OCI-LY1 (cell line): ENCODE measurements at regions not wholly inside any gene's neighbourhood (a gene's known extent, or its start where the extent isn't known, plus 50 kb on each side); places are given as distances from the start of the nearest gene placed in this dataset.

Experiments
- EZH2 ChIP-seq: fragments of 200-600 bp; sonication (generic), shearing (Covaris generic); IDR thresholded peaks from 2 replicates; pipeline ENCODE4 v1.8.0; 2017; ENCODE audit warnings: borderline replicate concordance, mixed run types, mild to moderate bottlenecking, antibody characterized with exemption, low read length, moderate library complexity, mixed read lengths
- TF ChIP-seq, protein P1 (sequence below): fragments of 200-600 bp; sonication (generic), shearing (Covaris generic); IDR thresholded peaks from 2 replicates; pipeline ENCODE4 v1.5.1; 2017; ENCODE audit warnings: mild to moderate bottlenecking, antibody characterized with exemption, low read length, moderate library complexity, mixed read lengths

DNA sequence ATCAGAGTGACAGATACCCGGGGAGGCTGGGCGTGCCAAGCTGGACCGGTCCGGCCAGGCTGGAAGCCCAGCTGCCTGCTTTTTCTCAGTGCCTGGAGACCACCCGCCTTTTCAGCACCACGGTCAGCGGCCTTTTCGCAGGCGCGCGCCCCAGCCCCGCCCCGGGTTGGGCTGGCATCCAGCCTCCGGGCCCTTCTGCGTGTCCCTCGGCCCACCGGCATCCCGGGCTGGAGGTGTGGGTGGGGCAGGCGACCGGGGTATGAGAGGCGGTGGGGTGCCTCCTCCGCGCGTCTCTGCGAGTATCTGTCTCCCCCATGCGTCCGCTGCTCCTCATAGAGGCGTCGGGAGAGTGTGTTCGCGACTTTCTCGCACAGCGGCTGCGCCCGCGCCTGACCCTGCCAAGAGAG lies 102.5 kb downstream of the MRM1 start:
- TF ChIP-seq, protein P1, sequence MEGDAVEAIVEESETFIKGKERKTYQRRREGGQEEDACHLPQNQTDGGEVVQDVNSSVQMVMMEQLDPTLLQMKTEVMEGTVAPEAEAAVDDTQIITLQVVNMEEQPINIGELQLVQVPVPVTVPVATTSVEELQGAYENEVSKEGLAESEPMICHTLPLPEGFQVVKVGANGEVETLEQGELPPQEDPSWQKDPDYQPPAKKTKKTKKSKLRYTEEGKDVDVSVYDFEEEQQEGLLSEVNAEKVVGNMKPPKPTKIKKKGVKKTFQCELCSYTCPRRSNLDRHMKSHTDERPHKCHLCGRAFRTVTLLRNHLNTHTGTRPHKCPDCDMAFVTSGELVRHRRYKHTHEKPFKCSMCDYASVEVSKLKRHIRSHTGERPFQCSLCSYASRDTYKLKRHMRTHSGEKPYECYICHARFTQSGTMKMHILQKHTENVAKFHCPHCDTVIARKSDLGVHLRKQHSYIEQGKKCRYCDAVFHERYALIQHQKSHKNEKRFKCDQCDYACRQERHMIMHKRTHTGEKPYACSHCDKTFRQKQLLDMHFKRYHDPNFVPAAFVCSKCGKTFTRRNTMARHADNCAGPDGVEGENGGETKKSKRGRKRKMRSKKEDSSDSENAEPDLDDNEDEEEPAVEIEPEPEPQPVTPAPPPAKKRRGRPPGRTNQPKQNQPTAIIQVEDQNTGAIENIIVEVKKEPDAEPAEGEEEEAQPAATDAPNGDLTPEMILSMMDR: no peak
- TF ChIP-seq EZH2: no peak
